ENCODE measurements at regions not wholly inside any gene's neighbourhood (a gene's known extent, or its start where the extent isn't known, plus 50 kb on each side); places are given as distances from the start of the nearest gene placed in this dataset.

DNA sequence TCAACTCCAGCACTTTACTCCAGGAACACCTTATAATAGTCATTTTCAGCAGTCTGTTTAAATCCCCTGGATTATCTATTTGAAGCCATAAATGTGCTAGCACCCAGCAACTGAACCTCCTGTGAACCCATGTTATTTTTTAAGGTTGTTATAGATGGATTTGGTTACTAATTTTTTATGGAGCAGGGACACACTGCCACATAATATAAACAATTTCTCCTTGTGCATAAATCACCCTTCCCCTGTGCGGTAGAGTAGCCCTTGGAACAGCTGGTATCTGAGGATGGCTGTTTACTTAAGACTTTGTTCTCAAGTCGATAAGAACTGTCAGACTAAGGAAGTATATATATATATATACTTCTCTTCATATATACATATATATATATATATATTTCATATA is 367.4 kb downstream of the EPHA4 start:
- in situ Hi-C loops (cut with HindIII; ENCODE audit: low sequenced_read_pairs): no loop called here

DNA sequence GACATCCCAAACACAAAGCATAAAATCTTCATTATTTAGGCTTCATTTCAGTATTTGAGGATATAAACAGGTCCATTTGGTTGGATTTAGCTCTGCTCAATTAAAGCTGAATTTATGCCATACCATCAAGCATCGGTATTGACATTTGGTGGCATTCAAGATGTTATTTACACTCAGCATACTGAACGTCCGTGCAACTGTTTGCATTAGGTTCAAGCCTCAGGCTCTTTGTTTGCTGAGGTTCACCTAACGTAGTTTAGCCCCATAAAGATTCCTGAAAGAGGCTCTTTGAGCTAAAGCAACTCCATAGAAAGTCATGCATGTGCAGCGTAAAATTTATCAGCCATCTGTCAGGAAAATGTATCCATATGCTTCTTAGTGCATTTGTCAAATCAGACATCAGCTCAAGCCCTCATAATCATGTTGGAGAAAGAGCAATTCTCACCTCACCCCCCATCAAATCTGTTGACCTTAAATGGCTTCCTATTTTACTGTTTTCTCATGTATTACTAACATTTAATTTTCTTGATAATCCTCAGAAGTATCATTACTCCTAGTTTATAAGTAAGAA is 366.9 kb downstream of the EPHA4 start:
- in situ Hi-C loops (cut with HindIII; ENCODE audit: low sequenced_read_pairs): no loop called here

DNA sequence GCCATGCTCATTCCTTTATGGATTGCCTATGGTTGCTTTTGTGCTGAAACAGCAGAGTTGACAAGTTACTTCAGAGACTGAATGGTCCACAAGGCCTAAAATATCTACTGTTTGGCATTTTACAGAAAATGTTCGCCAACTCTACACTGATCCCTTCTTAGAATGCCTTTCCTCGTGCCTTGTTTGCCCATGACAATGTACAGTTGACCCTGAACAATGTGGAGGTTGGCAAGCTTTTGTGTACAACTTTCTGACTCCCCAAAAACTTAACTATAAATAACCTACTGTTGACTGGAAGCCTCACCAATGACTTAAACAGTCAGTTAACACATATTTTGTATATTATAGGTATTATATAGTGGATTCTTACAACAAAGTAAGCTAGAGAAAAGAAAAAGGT is 361.4 kb downstream of the EPHA4 start:
- in situ Hi-C loops (cut with HindIII; ENCODE audit: low sequenced_read_pairs): no loop called here

DNA sequence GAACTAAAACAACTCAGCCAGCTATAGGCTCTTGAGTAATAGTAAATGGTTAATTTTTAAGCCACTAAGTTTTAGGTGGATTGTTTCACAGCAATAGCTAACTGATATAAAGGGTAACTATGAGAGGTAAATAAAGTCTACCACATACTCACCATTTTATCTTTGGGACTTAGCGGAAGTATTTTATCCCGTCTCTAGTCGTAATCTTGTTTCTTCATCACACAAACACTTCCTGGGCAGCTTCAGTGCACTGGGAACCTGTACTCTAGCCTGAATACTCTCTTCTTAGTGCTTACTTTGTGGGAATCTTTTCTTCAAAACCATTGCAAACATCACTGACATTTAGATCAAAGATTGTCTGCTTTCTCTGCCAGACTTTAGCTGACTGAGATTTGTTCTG is 360.5 kb downstream of the EPHA4 start:
- in situ Hi-C loops (cut with HindIII; ENCODE audit: low sequenced_read_pairs): no loop called here

DNA sequence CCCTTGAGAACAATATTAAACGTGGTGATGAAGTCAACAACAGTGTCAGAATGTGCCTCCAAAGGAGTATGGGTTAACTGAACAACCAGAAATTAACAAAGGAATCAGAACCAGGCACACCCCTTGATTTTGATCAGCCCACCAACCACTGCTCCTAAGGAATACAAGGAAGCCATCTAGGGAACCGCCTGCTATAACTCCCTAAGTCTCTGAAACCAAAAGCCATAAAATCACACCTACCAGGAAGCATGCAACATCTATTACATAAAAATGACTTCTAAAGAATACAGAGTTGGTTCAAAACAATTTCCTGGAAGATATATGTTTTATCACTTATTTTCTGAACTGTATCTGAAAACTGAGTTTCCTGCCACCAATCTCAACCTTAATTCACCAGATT is 360.0 kb downstream of the EPHA4 start:
- in situ Hi-C loops (cut with HindIII; ENCODE audit: low sequenced_read_pairs): no loop called here

DNA sequence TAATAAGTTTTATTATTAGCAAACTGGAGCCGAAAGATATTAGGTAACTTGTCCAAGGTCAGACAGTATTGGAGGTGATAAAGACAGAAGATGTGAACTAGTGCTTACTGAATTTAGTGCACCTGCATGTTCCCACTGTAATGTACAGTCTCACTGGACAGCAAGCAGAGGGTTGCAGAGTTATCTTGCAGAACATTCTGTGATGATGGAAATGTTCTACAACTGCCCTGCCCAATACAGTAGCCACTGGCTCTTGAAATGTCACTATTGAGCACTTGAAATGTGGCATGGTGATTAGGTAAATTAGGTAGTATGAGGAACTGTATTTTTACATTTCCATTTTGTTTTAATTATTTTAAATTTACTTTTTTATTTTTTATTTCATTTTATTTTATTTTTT is 356.6 kb downstream of the EPHA4 start:
- in situ Hi-C loops (cut with HindIII; ENCODE audit: low sequenced_read_pairs): no loop called here

DNA sequence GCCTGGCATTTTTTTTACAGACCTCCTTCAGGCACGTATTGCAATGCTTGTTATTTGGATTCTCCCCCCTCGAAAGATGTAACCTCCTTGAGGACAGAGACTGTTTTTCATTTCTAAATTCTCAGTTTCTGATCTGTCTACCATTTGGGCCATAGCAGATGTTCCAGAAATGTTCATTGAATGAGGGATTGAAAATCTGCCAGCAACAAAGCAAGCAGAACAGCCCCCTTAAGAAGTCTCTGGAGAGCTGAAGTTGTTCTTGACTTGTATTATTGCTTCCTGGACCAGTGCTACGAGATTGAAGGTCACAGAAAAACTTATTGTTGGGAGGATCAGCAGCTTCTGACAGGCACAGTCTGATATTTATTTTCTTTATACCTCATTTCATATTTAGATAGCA is 355.5 kb downstream of the EPHA4 start:
- in situ Hi-C loops (cut with HindIII; ENCODE audit: low sequenced_read_pairs): no loop called here

DNA sequence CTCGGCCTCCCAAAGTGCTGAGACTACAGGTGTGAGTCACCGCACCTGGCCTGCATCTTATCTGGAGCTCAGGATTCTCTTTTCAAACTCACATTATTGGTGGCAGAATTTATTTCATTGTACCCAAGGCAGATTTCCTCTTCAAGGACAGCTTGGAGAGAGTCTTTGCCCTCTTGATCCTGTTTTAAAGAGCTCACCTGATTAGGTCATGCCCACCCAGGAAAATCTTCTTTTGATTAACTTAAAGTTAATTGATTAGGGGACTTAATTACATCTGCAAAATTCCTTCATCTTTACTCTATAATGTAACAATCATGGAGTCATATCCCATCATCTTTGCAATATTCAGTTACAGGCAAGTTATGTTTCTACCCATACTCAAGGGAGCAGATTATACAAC is 346.4 kb downstream of the EPHA4 start:
- in situ Hi-C loops (cut with HindIII; ENCODE audit: low sequenced_read_pairs): no loop called here

DNA sequence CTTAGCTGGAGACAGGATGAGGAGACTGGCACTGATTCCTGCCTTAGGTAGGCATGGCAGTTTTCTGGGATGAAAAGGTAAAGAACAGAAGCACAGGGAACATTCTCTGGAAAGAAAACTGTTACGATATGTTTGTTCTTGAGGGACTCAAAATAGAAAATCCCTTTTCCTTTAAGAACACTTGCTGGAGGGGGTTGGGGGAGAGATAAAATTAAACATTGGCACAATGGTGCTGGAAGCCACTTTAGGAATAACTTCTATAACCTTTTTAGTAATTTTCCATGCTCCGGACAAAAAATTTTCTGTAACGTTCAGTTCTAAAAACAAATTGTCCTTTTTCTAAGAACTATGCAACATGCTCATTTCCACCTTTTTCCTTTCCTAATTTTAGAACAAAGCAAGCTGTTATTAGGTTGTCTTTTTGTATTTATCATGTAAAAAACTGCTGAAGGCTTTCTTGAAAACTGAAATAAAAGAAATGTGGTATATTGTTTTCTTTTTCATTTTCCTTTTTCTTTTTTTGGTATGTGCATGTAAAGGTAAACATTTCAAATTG is 343.8 kb downstream of the EPHA4 start:
- in situ Hi-C loops (cut with HindIII; ENCODE audit: low sequenced_read_pairs): no loop called here

DNA sequence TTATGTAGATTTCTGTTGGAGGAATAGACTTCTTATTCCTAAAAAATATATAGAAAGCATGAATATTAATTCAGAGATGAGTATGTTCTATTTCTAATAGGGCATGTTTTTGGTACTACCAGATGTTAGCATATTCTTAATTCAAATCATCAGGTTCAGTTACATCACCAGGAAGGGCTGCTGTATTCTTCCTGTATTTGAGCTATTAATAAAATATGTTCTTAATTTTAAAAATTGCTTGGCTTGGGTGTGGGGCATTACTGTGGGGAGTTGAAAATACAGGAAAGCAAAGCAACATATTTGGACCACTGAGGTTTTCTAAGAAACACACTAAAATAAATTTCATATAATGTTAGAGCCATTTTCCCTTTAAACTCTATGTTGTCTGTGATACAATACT is 343.0 kb downstream of the EPHA4 start:
- in situ Hi-C loops (cut with HindIII; ENCODE audit: low sequenced_read_pairs): no loop called here

DNA sequence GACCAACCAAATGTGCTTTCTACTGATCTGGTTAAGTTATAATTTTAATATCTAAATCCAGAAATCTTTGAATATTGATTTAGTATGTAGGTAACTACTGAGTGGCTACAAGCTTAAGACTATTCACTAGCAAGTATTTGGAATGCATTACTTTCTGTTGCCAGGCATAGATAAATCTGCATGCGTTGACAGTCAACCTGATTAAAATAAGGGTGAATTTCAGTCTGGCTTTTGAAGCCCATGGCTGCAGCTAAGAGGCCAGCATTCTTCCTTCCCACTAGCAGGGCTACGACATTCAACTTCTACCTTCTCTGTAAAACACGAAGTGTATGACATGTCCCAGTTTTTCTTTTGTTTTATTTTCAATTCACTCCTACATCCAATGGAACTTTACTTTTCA is 340.6 kb downstream of the EPHA4 start:
- in situ Hi-C loops (cut with HindIII; ENCODE audit: low sequenced_read_pairs): no loop called here

DNA sequence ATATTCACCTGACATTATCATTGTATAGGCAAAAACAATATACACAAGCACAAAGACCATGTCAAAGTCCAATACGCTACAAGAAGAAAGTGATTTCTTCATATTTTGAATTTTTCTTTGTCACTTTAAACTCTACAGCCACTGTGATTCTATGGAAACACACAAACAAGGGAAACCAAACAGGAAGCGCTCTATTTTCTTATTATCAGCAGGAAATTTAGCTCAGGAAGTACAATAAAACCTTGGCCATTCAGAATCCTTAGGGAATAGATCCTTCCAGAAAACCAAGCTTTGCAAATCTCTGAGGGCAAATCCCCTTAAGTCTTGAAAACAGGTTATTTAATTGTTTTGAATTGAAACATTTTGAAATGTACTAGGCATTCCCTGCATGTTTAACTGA is 336.2 kb downstream of the EPHA4 start:
- in situ Hi-C loops (cut with HindIII; ENCODE audit: low sequenced_read_pairs): no loop called here

DNA sequence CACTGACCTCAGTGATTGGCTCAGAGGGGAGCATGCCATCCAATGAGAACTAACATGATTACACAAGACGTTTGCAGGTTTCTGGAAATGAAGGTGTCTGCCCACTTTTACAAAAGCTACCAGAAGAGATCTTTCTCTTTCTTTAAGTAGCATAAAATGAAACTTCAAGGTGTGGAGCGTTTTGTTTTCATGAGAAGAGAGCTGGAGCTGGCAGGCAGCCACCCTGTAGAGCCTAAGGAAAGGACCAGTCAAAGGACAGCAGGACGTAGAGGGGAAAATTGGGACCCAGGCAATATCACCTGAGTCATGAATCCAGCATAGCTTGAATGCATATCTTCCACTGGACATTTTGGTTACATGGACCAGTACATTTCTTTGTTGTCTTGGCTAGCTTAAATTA is 331.0 kb downstream of the EPHA4 start:
- in situ Hi-C loops (cut with HindIII; ENCODE audit: low sequenced_read_pairs): no loop called here

DNA sequence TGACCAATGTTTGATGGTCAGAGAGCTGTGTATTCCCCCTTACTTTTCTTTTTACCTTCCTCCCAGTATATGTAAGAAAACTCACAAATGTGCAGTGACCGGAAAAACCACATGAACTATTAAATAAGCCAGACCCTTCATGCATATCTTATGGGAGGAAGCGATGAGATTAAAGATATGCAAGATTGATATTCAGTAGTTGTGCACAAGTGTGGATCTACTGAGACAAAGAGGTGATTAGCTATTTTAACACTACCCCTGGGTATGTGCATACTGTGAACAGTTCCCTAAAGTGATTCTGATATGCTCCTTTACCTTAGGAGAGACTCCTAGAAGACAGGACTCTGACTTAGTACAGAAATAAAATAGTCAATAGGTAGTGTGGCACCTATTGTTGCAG is 328.3 kb downstream of the EPHA4 start:
- in situ Hi-C loops (cut with HindIII; ENCODE audit: low sequenced_read_pairs): no loop called here

DNA sequence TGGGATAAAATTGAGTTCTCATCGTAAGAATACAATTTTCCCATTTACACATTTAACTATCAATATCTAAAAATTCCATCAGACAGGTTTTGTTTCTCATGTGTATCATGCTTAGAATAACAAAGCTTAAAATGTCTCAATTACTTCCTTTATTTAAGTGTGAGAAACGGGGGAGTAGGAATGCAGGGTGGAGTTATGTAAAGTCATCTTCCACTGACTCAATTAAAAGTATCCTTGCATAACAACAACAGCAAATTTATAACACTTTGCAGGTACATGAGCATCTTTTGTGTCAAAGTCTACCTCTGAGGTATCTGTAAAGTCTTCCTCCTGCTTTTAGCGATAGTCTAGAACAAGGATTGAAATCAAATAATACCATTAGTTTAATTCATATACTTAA is 327.1 kb downstream of the EPHA4 start:
- in situ Hi-C loops (cut with HindIII; ENCODE audit: low sequenced_read_pairs): no loop called here

DNA sequence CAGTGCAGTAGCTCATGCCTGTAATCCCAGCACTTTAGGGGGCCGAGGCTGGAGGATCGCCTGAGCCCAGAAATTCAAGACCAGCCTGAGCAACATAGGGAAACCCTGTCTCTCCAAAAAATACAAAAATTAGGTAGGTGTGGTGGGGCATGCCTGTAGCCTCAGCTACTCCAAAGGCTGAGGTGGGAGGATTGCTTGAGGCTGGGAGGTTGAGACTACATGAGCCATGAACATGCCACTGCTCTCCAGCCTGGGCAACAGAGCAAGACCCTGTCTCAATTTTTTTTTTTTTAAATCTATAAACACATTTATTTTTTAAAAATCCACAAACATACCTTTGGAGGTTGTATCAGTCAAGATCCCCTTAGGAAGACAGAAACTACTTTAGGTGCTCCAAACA is 326.3 kb downstream of the EPHA4 start:
- in situ Hi-C loops (cut with HindIII; ENCODE audit: low sequenced_read_pairs): no loop called here

DNA sequence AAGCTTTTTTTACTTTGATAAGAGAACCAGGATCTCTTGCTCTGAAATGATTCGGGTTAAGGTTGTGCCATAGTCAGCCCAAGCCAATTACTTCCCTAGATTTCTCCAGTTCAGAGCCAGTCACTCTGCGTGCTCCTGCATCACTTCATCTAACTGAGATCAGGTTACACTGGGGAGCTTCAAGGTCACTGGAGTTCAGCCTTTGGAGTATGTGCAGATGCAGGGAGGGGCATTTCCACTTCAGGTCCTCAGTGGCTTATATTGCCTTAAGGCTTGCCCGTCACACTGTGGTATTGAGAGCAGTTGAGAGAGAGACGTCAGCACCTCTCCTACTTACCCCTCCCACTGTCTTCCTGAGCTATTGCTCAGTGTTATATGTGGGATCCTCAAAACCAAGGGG is 317.8 kb downstream of the EPHA4 start:
- in situ Hi-C loops (cut with HindIII; ENCODE audit: low sequenced_read_pairs): no loop called here

DNA sequence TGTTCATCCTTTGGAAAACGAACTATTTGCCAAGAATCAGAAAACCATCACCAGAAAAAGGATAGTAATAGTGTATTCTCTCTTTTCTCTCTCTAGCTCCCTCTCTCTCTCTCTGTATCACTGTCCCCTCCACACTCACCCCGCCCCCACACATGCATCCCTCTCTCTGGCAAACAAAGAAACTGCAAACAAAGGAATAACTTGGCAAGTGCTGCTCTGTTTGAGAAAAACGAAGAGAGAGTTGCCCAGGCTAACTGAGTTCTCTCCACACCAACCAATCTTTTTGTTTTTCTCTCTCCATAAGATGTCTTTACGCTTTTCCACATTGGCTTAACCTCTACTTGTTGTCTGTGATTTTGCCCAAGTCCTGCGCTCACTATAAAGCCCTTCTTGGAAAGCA is 316.2 kb downstream of the EPHA4 start:
- in situ Hi-C loops (cut with HindIII; ENCODE audit: low sequenced_read_pairs): no loop called here

DNA sequence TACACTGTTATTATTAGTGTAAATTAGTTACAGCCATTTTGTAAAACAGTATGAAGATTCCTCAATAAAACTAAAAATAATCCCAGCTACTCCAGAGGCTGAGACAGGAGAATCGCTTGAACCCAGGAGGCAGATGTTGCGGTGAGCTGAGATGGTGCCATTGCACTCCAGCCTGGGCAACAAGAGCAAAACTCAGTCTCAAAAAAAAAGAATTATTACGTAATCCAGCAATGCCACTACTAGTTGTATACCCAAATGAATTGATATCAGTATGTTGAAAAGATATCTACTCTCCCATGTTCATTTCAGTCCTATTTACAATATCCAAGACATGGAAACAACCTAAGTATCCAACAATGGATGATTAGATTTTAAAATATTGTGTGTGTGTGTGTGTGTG is 313.6 kb downstream of the EPHA4 start:
- in situ Hi-C loops (cut with HindIII; ENCODE audit: low sequenced_read_pairs): no loop called here

DNA sequence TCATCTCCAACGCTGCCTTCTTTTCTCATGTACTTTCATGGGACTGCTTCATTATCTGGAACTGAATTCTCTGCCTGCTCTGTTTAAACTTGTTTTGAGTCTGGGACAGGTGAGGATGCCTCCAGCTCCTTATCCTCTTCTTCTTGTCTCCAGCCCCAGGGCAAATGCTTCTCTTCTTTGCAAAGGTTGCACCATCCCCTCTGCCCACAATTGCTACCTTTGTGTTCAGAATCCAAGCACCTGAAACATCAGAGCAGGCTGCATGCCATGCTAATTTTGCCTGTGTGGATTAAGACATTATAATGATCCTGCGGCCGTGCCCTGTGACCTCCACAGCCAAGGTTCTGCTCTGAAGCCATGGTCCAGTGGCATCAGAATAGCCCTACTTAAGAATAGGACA is 309.5 kb downstream of the EPHA4 start:
- in situ Hi-C loops (cut with HindIII; ENCODE audit: low sequenced_read_pairs): no loop called here

DNA sequence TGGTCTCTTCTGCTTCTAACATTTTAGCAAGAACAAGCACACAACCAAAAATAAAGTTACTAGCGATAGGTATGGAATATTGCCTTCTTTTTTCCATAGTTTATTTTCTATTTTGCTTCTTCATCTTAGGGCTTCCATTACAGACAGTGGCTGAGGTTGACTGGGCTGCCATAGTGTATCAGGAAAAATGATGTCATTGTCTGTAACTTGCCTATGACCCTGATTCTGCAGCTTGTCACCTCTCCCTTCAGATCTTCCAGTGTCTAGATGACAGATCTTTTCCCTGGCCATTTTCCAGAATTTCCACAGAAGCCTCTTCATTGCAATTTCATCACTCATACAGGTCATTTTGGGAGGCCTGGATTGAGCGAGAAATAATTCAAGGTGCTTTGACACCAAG is 308.5 kb downstream of the EPHA4 start:
- in situ Hi-C loops (cut with HindIII; ENCODE audit: low sequenced_read_pairs): no loop called here

DNA sequence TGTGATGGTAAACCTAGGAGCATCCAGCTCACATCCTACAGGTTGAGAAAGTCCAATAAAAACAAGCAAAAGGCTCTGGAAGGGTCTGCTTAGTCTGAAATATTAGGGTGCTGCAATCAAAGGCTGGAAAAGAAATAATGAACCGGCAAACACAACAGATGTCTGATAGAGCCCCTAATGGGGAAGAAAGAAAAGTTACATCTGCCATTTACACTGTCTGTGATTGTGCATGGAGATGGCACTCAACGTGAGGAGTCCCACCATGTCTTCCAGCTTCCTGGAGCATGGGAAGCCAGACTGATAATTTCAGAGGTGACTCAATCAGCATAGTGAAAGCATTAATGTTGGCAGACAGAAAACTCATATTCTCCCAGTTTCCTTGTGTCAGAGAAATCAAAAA is 307.8 kb downstream of the EPHA4 start:
- in situ Hi-C loops (cut with HindIII; ENCODE audit: low sequenced_read_pairs): no loop called here

DNA sequence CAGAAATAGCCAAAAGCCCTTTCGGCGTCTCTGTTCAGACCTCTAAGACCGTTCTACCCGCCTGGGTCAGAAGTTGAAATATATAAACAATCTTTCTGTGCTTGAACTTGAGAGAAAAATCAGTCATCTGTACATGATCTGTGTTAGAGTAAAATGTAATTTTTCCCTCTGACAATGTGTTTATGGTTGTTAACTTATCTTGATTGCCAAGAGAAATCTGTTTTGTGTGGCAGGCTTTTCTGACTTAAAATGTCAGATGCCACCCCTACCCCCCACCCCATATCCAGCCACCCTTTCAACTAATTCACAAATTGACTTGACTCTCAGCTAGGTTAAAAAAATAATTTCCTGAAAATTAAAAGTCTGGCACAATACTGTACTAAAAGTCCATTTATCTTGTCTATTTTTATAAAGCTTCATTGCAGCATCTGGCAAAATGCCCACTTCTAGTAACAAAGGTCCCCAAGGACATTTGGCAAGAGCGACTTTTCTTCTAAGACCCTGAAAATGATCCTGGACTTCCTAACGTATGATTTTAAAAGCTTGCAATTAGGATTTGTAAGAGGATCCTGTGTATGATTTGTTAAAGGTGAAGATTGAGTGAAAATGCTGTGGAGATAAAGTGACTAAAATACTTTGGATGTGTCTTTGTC is 304.2 kb downstream of the EPHA4 start:
- in situ Hi-C loops (cut with HindIII; ENCODE audit: low sequenced_read_pairs): no loop called here

Measured in DLD1 (cell line).